HEK293T (cell line): ENCODE measurements at regions not wholly inside any gene's neighbourhood (a gene's known extent, or its start where the extent isn't known, plus 50 kb on each side); places are given as distances from the start of the nearest gene placed in this dataset.

Experiments
- CTCF ChIA-PET: fragments of 350-600 bp; formaldehyde crosslinking; extraction: SDS; loops from one replicate; lab custom pipeline; 2021; ENCODE audit warnings: antibody characterized with exemption, inconsistent platforms; lab: Yijun Ruan, JAX
- POLR2A ChIA-PET: fragments of 350-600 bp; formaldehyde crosslinking; extraction: SDS; loops from one replicate; lab custom pipeline; 2020; ENCODE audit warnings: antibody characterized with exemption, inconsistent platforms; lab: Yijun Ruan, JAX
- DNase-seq: peaks from one replicate; pipeline ENCODE4 v3.0.0; 2012; ENCODE audit warnings: mixed read lengths; ENCODE audit errors: extremely low spot score
- ARNT ChIP-seq: fragments of 450-650 bp; IDR thresholded peaks from 2 replicates; pipeline ENCODE4 v1.6.1; 2017; ENCODE audit warnings: mild to moderate bottlenecking
- BHLHE40 ChIP-seq: fragments of 450-650 bp; IDR thresholded peaks from 2 replicates; pipeline ENCODE4 v1.6.1; 2016; ENCODE audit warnings: mild to moderate bottlenecking, moderate library complexity, borderline replicate concordance
- CTBP1 ChIP-seq: fragments of 450-650 bp; IDR thresholded peaks from 2 replicates; pipeline ENCODE4 v1.6.1; 2016; ENCODE audit warnings: borderline replicate concordance
- ELF4 ChIP-seq: fragments of 450-650 bp; IDR thresholded peaks from 2 replicates; pipeline ENCODE4 v1.6.1; 2017; ENCODE audit warnings: antibody characterized with exemption
- FOXA1 ChIP-seq: fragments of 450-650 bp; IDR thresholded peaks from 2 replicates; pipeline ENCODE4 v1.6.1; 2016; ENCODE audit warnings: mild to moderate bottlenecking
- FOXK2 ChIP-seq: fragments of 450-650 bp; IDR thresholded peaks from 2 replicates; pipeline ENCODE4 v1.6.1; 2016; ENCODE audit warnings: mild to moderate bottlenecking
- FOXM1 ChIP-seq: fragments of 450-650 bp; IDR thresholded peaks from 2 replicates; pipeline ENCODE4 v1.6.1; 2017; ENCODE audit warnings: mild to moderate bottlenecking, borderline replicate concordance
- HDGF ChIP-seq: fragments of 450-650 bp; IDR thresholded peaks from 2 replicates; pipeline ENCODE4 v1.6.1; 2017; ENCODE audit warnings: antibody characterized with exemption, borderline replicate concordance
- L3MBTL2 ChIP-seq: fragments of 450-650 bp; conservative IDR thresholded peaks from 2 replicates; pipeline ENCODE4 v1.6.1; 2016; ENCODE audit warnings: mild to moderate bottlenecking
- LEF1 ChIP-seq: fragments of 450-650 bp; IDR thresholded peaks from 2 replicates; pipeline ENCODE4 v1.6.1; 2017; ENCODE audit warnings: mild to moderate bottlenecking, borderline replicate concordance
- NFRKB ChIP-seq: fragments of 450-650 bp; IDR thresholded peaks from 2 replicates; pipeline ENCODE4 v1.6.1; 2016; ENCODE audit warnings: mild to moderate bottlenecking, moderate library complexity
- PKNOX1 ChIP-seq: fragments of 450-650 bp; IDR thresholded peaks from 2 replicates; pipeline ENCODE4 v1.6.1; 2016
- SP1 ChIP-seq: fragments of 450-650 bp; IDR thresholded peaks from 2 replicates; pipeline ENCODE4 v1.6.1; 2017
- SUZ12 ChIP-seq: fragments of 450-650 bp; IDR thresholded peaks from 2 replicates; pipeline ENCODE4 v1.6.1; 2016; ENCODE audit warnings: mild to moderate bottlenecking
- TARDBP ChIP-seq: fragments of 450-650 bp; IDR thresholded peaks from 2 replicates; pipeline ENCODE4 v1.6.1; 2016
- ZNF384 ChIP-seq: fragments of 450-650 bp; IDR thresholded peaks from 2 replicates; pipeline ENCODE4 v1.6.1; 2016

- POLR2A ChIA-PET, result no interaction called here
- TF ChIP-seq SUZ12 (no peak), CTBP1 (no peak), ELF4 (no peak), ARNT (no peak), SP1 (no peak), BHLHE40 (no peak), PKNOX1 (no peak), FOXA1 (no peak), FOXM1 (no peak), NFRKB (no peak), ZNF384 (no peak)
- no peak for DNase-seq
- CTCF ChIA-PET, result no interaction called here
These were observed 50.5 kb upstream of the PRDM1 start for GRCh38 chr6:106035655-106036054.

GRCh38 chr6:106033806-106034205 lies 52.3 kb upstream of the PRDM1 start:
- no peak for TF ChIP-seq SUZ12
- TF ChIP-seq FOXA1, result no peak
- no peak for TF ChIP-seq CTBP1
- no peak for TF ChIP-seq TARDBP
- no peak for TF ChIP-seq LEF1
- no peak for TF ChIP-seq NFRKB
- no peak for TF ChIP-seq FOXK2
- TF ChIP-seq ELF4, result no peak
- no peak for TF ChIP-seq BHLHE40
- TF ChIP-seq L3MBTL2, result no peak
- TF ChIP-seq HDGF, result no peak
- no peak for TF ChIP-seq ARNT
- TF ChIP-seq SP1, result no peak
- TF ChIP-seq ZNF384, result no peak
- TF ChIP-seq PKNOX1, result no peak
- no peak for TF ChIP-seq FOXM1
- no peak for DNase-seq
- CTCF ChIA-PET, result no interaction called here
- POLR2A ChIA-PET, result no interaction called here

GRCh38 chr6:106027758-106028157 lies 58.4 kb upstream of the PRDM1 start:
- POLR2A ChIA-PET, result no interaction called here
- DNase-seq, result no peak
- CTCF ChIA-PET, result no interaction called here
- TF ChIP-seq L3MBTL2 (no peak), CTBP1 (no peak), ZNF384 (no peak), SP1 (no peak), FOXK2 (no peak), PKNOX1 (no peak), BHLHE40 (no peak), TARDBP (no peak), FOXA1 (no peak), ARNT (no peak), SUZ12 (no peak)

- DNase-seq, result no peak
- no peak for TF ChIP-seq ELF4
- no peak for TF ChIP-seq FOXA1
- no peak for TF ChIP-seq BHLHE40
- TF ChIP-seq LEF1, result no peak
- no peak for TF ChIP-seq FOXK2
- no peak for TF ChIP-seq ZNF384
- TF ChIP-seq ARNT, result no peak
- no peak for TF ChIP-seq SP1
- ChIA-PET POLR2A (no interaction called here), CTCF (no interaction called here)
These were observed 59.1 kb upstream of the PRDM1 start for GRCh38 chr6:106026748-106027715.

- ChIA-PET CTCF (no interaction called here), POLR2A (no interaction called here)
- DNase-seq, result no peak
- TF ChIP-seq ZNF384, result no peak
- TF ChIP-seq SP1, result no peak
- TF ChIP-seq FOXM1, result no peak
- no peak for TF ChIP-seq LEF1
- no peak for TF ChIP-seq CTBP1
- TF ChIP-seq BHLHE40, result no peak
- no peak for TF ChIP-seq L3MBTL2
- no peak for TF ChIP-seq FOXK2
- no peak for TF ChIP-seq ELF4
- no peak for TF ChIP-seq SUZ12
- no peak for TF ChIP-seq ARNT
- no peak for TF ChIP-seq FOXA1
- no peak for TF ChIP-seq PKNOX1
- TF ChIP-seq NFRKB, result no peak
- TF ChIP-seq HDGF, result no peak
These were observed 60.5 kb upstream of the PRDM1 start for GRCh38 chr6:106025655-106026054.

GRCh38 chr6:106022801-106023200 lies 63.3 kb upstream of the PRDM1 start:
- DNase-seq, result no peak
- ChIA-PET POLR2A (no interaction called here), CTCF (interaction anchor here (0.7 kb wide), 1 partner anchor 10 kb away, joined by 3 read pairs; no protein-coding TSS in a partner anchor)
- TF ChIP-seq HDGF (no peak), SUZ12 (no peak), TARDBP (no peak), FOXM1 (no peak), ARNT (no peak), BHLHE40 (no peak), L3MBTL2 (no peak), LEF1 (no peak)
